HG02884 (cell line): ENCODE measurements at regions not wholly inside any gene's neighbourhood (a gene's known extent, or its start where the extent isn't known, plus 50 kb on each side); places are given as distances from the start of the nearest gene placed in this dataset.

Experiments used
- ATAC-seq: cut with Tn5 transposase; IDR thresholded peaks from one replicate; pipeline ENCODE4 v1.9.1; 2021; ENCODE audit warnings: mild to moderate bottlenecking, moderate library complexity; ENCODE audit not compliant: unreplicated experiment

DNA sequence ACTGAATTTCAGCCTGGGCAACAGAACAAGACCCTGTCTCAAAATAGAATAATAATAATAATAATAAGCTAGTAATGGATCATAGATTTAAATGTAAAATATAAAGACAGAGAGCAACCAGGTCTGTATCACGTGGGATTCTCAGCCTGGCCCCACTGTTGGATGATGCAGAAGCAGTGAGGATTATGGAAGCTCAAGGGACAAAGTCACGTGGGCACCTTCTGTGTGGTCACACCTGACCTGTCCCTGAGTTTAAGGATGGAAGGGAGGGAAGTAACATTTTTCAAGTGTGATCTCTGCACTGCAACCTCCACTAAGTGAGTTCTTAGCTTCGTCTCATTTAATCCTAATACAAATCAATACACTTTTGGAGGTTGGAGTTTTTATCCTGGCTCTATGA lies 212.5 kb upstream of the IER5L start:
- ATAC-seq, result no peak

DNA sequence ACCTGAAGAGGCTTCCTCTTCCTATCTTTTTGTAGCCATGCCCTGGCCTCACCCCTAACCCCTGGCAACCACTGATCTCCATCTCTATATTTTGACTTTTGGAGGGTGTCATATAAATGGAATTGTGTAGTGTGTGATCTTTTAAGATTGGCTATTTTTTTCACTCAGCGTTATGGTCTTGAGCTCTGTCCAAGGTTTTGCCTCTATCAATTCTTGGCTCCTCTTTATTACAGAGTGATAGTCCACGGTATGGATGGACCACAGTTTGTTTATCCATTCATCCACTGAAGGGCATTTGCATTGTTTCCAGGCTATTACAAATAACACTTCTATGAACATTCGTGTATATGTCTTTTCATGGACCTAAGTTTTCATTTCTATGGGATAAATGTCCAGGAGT lies 209.8 kb upstream of the IER5L start:
- no peak for ATAC-seq

DNA sequence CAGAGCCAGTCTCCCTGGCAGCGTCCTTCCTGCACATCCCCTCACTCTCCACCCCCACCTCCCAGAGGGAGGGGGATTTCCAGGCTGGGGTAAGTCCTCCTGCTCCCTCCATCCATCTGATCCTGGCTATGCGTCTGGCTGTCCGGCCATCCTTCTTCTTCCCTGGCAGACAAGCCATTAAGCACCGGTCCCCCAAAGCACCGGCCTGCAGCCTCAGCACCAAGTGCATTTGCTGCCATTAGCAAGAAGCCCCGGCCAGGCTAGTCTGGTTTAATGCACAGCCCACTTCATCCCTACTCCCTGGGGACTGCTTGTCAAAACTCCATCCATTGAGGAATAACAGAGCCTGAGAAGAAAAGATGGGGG lies 208.7 kb upstream of the IER5L start:
- ATAC-seq, result no peak

DNA sequence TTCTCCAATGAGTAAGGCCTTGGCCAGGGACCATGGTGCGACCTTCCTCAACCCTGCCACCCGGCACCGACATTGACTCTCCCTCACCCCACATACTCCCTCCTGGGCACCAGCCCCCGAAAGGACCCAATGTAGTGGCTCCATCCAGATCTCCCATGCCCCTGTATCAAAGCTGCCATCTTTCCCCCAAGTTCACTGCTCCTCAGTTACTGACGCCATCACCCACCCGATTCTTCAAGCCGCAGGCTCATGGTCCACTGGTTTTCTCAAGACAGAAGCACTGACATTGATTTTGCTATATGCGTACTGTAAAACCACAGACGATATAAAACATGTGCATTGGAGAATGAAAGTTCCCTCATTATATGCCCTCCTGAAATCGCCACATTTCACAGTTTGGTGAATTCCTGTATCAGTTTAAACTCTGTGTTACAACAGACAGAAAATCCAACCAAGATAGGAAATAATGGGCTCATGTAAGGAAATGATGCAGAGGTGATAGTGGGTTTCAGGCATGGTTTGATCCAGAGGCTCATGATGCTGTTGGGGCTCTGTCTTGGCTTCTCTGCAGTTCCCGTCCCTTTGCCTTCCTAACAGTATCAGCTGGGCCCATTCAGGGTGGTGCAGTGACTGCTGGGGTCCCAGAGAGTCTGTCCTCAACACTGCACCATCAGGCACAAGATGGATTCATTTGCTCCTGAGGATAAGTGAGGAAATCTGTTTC lies 207.3 kb upstream of the IER5L start:
- no peak for ATAC-seq

DNA sequence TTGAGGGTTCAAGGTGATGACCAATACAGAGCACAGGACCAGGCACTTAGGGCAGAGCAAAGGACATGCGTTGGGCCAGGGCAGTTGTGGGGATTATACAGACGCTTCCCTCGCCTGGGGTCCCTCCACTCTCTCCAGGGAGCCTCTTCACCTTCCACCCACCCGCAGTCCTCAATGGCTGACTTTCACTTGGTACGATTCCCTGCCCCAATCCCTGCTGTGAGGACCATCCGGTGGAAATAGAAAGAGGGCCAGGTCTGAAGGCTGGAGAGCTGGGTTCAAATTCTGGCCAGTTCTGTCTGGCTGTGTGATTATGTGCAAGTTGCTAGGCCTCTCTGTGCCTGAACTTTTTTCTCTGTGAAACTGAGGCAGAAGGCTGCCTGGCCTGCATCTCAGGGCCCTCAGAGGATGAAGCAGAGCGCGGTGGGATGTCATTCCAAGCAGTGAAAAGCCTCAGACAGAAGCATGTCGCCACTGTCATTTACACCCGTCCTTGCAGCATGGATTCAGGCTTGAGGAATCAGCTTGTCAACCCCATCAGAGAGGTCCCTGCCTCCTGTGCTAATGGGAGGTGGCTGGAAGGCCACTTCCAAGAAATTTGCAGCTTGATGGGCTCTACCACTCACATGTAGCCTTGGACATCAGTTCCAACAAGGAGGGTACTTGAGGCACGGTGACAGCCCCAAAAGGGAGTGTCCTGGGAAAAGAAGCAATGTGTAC lies 206.6 kb upstream of the IER5L start:
- ATAC-seq, result no peak

DNA sequence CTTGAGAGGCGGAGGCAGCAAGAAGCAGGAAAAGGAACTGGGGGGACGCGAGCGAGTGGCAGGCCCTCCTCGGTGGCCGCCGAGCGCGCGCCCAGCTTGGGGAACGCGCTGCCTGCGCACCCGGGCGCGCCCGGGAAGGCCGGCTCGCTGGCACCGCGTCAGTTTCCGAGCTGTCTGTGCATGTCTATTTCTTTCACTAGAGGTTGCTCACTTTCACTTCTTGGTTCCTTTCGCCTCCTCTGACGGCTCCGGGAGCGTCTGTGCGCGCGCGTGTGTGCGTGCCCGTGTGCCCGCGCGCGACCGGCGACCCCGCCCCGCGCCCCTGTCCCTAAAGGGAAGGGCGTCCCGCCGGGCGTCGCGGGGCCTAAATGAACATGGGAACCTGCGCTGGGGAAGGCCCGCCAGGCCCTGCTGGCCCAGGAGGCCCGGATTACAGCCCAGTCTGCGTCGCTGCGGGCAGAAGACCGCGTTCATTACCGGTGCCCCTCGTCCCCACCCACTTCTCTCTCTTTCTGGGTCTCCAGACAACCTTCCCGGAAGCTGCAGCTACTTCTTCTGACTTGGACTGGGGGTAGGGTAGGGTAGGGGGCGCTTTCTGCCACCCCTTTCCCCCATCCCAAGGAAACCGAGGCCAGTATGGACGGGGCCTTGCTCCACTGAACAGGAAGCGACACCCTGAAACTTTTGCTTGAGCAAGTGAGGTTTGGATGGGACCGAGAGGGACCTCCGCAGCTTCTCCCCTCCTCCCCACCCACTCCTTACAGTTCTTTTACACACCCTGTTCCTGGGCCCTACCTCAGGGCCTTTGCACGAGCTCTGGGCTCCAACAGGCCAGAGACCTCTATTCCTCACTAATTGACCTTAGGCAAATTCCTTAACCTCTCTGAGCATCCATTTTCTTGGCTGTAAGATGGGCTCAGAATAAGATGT lies 205.8 kb upstream of the IER5L start:
- peak; percentile 68 for ATAC-seq

DNA sequence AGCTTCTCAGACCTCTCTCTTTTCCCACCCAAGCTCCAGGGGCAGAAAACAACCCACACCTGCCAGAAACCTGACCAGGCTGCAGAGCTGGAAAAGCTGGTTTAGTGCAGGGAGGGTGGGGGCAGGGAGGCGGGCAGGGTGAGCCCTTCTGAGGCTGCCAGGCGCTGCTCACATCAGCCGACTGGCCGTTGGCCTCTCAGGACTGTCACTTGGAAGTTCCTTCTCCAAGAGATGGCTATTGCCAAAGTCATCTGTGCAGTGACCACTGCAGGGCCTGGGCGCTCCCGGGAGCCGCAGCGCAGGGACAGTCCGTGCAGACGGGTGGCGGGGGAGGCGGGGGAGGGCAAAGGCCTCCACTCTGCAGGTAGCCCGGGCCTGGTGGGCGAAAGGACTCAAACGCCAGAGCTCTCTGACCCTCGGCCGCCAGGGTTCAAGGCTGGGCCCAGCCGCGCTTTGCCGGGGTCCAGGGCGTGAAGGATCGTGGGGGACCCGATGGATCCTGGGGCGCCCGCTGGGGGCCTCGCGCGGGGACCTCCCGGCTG lies 205.0 kb upstream of the IER5L start:
- ATAC-seq, result no peak

DNA sequence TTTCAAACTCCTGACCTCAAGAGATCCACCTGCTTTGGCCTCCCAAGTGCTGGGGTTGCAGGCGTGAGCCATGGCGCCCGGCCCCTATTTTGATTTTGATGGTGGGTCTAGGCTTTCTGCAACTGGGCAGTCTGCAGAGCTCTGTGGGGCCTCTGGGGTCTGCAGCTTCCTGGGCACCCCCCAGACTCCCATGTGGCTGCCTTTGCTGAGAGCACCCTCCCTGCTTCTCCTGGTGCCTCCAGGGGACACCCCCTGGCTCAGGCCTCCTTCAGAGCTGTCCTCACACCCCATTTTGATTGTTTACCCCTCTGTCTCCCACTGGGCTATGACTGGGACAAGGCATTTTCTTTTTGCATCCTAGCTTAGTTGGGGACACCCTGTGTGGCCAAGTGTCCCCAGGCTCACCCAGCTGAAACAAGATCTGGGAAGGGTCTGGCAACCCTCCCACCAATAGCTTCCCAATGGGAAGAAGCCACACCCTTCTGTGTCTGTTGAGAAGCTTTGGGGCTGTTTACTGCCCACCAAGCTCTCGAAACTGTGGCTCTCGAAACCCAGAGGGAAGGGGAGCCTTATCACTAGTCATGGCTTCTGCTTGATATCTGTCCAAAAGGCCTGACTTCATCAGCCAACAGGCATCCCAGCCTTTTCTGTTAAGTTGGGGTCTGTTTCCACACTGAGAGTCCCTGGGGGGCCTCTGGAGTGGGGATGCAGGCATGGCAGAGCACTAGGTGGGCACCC lies 204.4 kb upstream of the IER5L start:
- ATAC-seq, result no peak

DNA sequence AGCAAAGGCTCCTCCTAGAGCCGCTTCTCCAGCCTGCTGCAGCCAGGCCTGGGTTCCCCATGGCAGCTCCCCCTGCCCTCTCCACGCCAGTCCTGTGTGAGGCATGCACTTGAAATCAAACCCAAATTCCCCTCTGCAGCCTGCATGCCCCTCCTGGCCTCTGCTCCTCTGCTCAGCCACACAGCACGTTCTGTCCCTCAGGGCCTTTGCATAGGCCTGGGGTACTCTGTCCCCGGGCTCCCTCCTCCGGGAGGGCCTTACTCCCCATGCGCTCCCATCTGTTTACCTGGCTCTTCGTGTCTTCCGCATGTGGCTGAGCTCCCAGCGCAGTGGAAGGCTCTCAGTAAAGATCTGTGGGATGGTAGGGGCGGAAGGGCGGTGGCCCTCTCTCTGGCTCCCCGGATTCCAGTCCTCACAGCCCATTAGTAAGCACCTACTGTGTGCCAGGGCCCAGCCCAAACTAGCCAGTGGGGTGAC lies 203.5 kb upstream of the IER5L start:
- no peak for ATAC-seq

DNA sequence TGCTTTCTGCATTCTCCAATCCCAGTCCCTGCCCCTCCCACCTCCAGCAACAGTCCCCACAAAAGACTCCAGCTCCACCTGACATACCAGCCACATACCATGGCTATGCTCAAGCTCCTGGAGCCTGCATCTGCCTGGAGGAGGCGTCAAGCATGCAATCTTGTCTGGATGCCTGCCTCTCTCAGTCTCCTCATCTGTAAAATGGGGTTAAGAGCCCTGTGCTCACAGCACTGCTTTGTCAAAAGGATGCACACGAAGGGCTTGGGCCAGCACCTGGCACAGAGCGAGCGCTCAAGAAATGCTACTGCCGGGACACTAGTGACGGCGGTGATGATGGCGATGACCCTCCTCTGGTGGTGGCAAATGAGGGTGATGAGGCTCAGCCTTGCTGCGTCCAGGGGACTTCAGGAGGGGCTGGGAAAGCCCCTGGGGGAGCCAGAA lies 202.9 kb upstream of the IER5L start:
- ATAC-seq, result no peak

DNA sequence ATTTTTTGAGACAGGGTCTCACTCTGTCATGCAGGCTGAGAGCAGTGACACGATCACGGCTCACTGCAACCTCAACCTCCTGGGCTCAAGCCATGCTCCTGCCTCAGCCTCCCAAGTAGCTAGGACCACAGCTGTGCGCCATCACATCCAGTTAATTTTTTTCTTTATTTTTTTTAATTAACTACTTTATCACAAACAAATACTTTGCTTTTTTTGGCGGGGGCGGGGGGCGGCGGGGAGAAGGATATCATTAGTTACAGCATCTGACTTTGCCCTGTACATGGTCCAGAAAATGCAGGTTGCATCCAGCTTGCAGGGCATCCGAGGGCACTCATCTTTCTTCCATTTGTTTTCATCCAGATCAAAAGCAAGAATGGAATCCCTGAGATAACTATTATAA lies 201.8 kb upstream of the IER5L start:
- ATAC-seq, result no peak

DNA sequence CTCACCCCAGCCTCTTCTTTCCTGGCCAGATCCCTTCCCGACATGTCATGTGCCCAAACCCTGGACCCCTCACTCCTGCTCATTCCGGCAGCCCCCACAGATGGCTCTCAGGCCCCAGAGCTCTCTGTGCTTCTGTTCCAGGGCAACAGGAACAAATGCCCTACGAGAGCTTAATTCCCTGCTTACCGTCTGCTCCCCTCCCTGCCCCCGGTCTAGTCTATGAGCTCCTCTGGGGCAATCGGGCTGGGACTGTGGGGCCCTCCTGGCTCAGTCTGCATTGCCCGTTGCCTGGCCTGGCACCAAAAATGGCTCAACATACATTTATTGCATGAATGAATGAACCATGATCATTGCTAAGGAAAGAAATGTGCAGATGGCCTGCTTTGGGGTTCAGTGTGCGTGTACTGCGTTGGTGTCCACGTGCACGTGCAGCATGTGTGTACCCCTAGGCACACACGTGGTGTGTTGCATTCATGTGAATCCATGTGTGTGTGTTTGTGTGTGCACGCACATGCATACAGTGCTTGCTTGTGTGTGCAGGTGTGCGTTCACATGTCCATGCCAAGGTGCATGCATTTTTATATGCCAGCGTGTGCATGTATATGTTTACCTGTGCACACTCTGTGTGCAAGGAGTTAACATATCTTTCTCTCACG lies 201.2 kb upstream of the IER5L start:
- ATAC-seq, result no peak

DNA sequence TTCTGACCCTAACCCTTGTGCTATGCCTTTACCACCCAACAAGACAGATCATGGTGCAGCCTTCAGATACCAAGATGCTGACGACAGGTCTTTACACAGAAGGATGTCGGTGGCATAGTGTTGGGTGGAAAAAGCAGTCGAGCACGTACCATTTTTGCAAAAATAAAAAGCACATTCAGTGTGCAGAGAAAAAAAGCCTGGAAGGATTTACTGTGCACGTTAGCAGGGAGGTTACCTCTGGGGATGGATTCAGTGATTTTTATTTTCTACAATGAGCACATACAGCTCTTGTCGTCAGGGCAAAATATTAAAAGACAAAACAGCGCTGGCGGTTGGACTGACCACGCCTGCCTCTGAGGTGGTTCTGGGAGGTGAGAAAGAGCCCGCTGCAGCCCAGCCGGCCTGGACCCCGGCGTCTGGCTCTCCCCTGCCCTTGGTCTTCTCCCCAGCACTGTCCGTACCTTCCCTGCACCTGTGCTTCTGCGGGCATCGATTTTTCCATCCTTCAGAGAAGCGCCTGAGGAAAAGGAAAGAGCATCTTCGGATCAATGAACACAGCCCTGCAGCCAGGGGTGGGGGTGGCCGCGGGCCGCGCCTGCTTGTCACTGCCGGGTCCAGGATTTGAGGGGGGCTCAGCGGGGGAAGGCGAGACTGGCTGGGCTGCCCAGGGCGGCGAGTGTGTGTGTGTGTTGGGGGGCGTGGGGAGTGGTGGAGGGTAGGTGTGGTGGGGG lies 200.0 kb upstream of the IER5L start:
- ATAC-seq, result no peak

DNA sequence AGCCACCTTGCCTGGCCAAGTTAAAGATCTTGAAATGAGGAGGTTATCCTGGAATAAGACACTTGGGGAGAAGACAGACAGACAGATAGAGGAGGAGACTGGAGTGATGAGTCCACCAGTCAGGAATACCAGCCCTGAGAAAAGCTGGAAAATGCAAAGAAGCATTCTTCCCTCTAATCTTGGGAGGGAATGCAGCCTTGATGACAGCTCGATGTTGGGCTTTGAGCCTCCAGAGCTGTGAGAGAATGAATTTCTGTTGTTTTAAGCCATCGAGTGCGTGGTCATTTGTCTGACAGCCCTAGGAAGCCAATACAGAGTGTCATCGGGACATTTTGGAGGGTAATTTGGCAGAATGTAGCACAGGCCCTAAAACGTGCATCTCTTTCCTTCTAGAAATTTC lies 199.1 kb upstream of the IER5L start:
- ATAC-seq, result no peak

DNA sequence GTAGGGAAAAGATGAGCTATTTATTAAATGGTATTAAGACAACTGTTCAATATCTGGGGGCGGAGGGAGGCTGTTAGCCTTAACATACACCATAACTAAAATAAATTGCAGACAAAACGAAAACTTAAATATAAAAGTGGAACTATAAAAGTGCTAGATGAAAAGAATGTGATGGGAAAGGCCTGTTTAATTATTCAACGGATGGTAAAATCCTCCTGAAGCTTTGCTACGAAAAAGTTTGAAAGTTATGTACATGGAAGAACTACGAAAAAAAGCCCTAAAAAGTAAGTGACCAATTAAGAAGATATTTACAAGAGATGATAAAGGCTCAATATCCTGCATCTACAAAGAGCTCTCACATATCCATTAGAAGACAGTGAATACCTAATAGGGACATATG lies 197.8 kb upstream of the IER5L start:
- no peak for ATAC-seq

DNA sequence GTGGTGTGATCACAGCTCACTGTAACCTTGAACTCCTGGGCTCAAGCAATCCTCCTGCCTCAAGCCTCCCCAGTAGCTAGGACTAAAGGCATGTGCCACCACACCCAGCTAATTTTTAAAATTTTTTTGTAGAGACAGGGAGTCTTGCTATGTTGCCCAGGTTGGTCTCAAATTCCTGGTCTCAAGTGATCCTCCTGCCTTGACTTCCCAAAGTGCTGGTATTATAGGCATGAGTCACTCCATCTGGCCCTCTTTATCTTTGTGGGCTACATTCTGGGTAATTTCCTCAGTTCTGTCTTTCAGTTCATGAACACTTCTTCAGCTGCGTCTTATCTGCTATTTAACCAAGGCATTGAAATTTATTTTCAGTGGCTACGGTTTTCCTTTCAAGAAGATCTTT lies 196.6 kb upstream of the IER5L start:
- ATAC-seq, result no peak

DNA sequence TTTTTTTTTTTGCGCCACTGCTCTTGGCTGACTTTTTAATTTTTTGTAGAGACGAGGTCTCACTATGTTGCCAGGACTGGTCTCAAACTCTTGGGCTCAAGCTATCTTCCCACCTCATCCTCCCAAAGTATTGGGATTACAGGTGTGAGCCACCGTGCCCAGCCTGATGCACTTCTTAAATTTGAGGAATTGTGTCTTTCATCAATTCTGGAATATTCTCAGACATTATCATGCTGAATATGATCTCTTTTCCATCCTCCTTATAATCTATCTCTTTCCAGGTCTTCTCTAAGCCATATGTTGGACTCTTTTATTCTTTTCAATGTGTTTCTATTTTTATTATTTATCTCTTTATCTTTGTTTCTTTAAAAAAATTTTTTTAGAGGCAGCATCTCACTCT lies 196.2 kb upstream of the IER5L start:
- ATAC-seq, result no peak

DNA sequence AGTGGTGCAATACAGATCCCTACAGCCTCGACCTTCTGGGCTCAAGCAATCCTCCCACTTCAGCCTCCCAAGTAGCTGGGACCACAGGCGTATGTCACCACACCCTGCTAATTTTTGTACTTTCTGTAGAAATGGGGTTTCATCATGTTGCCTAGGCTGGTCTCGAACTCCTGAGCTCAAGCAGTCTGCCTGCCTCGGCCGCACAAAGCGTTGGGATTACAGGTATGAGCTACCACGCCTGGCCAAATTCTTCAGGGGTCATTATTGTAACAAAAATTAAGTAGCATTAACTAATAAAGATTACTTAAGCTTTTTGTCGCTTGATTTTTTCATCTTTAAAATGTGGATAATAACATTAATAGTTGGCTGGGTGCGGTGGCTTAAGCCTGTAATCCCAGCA lies 195.3 kb upstream of the IER5L start:
- no peak for ATAC-seq

DNA sequence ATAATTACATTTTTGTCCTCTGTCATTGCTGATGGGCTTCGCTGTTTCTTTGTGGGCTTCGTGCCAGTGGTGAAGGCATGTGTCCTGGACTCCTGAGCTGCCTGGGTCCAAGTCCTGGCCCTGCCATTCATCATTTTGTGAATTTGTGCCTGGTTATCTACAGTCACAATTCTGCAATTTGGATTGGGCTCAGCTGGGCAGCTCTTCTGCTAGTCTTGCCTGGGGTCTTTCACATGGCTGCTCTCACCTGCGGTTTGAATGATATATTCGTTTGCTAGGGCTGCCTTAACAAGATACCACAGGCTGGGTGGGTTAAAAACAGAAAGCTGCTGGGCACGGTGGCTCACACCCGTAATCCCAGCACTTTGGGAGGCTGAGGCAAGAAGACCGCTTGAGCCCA lies 192.7 kb upstream of the IER5L start:
- no peak for ATAC-seq
